Nephron (organoid): ENCODE measurements at regions not wholly inside any gene's neighbourhood (a gene's known extent, or its start where the extent isn't known, plus 50 kb on each side); places are given as distances from the start of the nearest gene placed in this dataset.
A peak's percentile ranks its signal among the peaks of the same experiment; 100 is the strongest.
"Not testable (repeated sequence)": the region's sequence is repeated elsewhere in the genome, so short reads cannot be mapped to it uniquely, and the experiment has no call there.

Source experiments
- H3K27ac Mint-ChIP-seq, 3 experiments: 2 replicates each; pipeline ENCODE4 v1.8.0; 2020; ENCODE audit warnings: mixed read lengths in 3 of 3, mild to moderate bottlenecking in 2 of 3, moderate library complexity in 1 of 3
- H3K27me3 Mint-ChIP-seq: 2 replicates; pipeline ENCODE4 v1.8.0; 2021; ENCODE audit warnings: low read depth, mild to moderate bottlenecking, moderate library complexity, mixed read lengths
- H3K36me3 Mint-ChIP-seq: 2 replicates; pipeline ENCODE4 v1.8.0; 2020; ENCODE audit warnings: low read depth, mixed read lengths
- H3K4me1 Mint-ChIP-seq: 2 replicates; pipeline ENCODE4 v1.8.0; 2020; ENCODE audit warnings: mixed read lengths
- H3K4me3 Mint-ChIP-seq, 3 experiments: 2 replicates each; pipeline ENCODE4 v1.8.0; 2020; ENCODE audit warnings: mild to moderate bottlenecking in 3 of 3, mixed read lengths in 3 of 3, moderate library complexity in 2 of 3
- H3K9me3 Mint-ChIP-seq: 2 replicates; pipeline ENCODE4 v1.8.0; 2020; ENCODE audit warnings: mixed read lengths
- CTCF ChIP-seq, 3 experiments: fragments of 200-600 bp; sonication (generic); IDR thresholded peaks; one replicate each; pipeline ENCODE4 v1.5.0; 2021; ENCODE audit warnings: antibody characterized with exemption in 3 of 3; ENCODE audit not compliant: unreplicated experiment in 3 of 3

- no peaks in the 10 kb centered on the region for H3K9me3 Mint-ChIP-seq
- peak overlapping the region in 2 of 3 experiments; percentile 41 to 74 for H3K27ac Mint-ChIP-seq
- H3K36me3 Mint-ChIP-seq = no peaks in the 10 kb centered on the region
- H3K4me1 Mint-ChIP-seq = peaks cover 42% of the 10 kb centered on the region
- TF ChIP-seq CTCF (IDR thresholded peaks at IDR 0.05; ENCODE audit: unreplicated experiment in 3 of 3) = no peak
- H3K4me3 Mint-ChIP-seq = no peak overlapping the region
- H3K27me3 Mint-ChIP-seq = peaks cover 8% of the 10 kb centered on the region
Measured at GRCh38 chr16:65809627-65810026, 556.9 kb upstream of the CDH5 start.

GRCh38 chr16:65808790-65809189 is 557.7 kb upstream of the CDH5 start:
- H3K27ac Mint-ChIP-seq = peak overlapping the region in 2 of 3 experiments; percentile 47 to 51
- TF ChIP-seq CTCF (IDR thresholded peaks at IDR 0.05; ENCODE audit: unreplicated experiment in 3 of 3) = no peak
- H3K4me1 Mint-ChIP-seq = peaks cover 40% of the 10 kb centered on the region
- H3K4me3 Mint-ChIP-seq = no peak overlapping the region
- H3K27me3 Mint-ChIP-seq = peaks cover 8% of the 10 kb centered on the region
- no peaks in the 10 kb centered on the region for H3K9me3 Mint-ChIP-seq
- H3K36me3 Mint-ChIP-seq = no peaks in the 10 kb centered on the region

- H3K36me3 Mint-ChIP-seq = no peaks in the 10 kb centered on the region
- H3K27ac Mint-ChIP-seq = peak overlapping the region in 2 of 3 experiments; percentile 11 to 13
- no peak for TF ChIP-seq CTCF (IDR thresholded peaks at IDR 0.05; ENCODE audit: unreplicated experiment in 3 of 3)
- peaks cover 8% of the 10 kb centered on the region for H3K27me3 Mint-ChIP-seq
- H3K4me3 Mint-ChIP-seq = no peak overlapping the region
- no peaks in the 10 kb centered on the region for H3K9me3 Mint-ChIP-seq
- peaks cover 31% of the 10 kb centered on the region for H3K4me1 Mint-ChIP-seq
Measured at GRCh38 chr16:65807858-65808257, 558.6 kb upstream of the CDH5 start.

GRCh38 chr16:65805704-65806103 is 560.8 kb upstream of the CDH5 start:
- H3K4me1 Mint-ChIP-seq = peaks cover 22% of the 10 kb centered on the region
- not testable (repeated sequence) for H3K9me3 Mint-ChIP-seq, H3K36me3 Mint-ChIP-seq, H3K27ac Mint-ChIP-seq, H3K4me3 Mint-ChIP-seq, H3K27me3 Mint-ChIP-seq

GRCh38 chr16:65796481-65796880 is 570.0 kb upstream of the CDH5 start:
- Mint-ChIP-seq H3K4me3 (no peak overlapping the region), H3K4me1 (peaks cover 37% of the 10 kb centered on the region), H3K27ac (peak overlapping the region; percentile 5 to 68 (median 12)), H3K27me3 (peaks cover 10% of the 10 kb centered on the region), H3K9me3 (no peaks in the 10 kb centered on the region), H3K36me3 (no peaks in the 10 kb centered on the region)
- no peak for TF ChIP-seq CTCF (IDR thresholded peaks at IDR 0.05; ENCODE audit: unreplicated experiment in 3 of 3)

- Mint-ChIP-seq H3K9me3 (no peaks in the 10 kb centered on the region), H3K4me1 (peaks cover 52% of the 10 kb centered on the region), H3K36me3 (no peaks in the 10 kb centered on the region), H3K27ac (no peak overlapping the region), H3K27me3 (peaks cover 10% of the 10 kb centered on the region), H3K4me3 (no peak overlapping the region)
- no peak for TF ChIP-seq CTCF (IDR thresholded peaks at IDR 0.05; ENCODE audit: unreplicated experiment in 3 of 3)
Measured at GRCh38 chr16:65794973-65795372, 571.5 kb upstream of the CDH5 start.
